ENCODE measurements at regions not wholly inside any gene's neighbourhood (a gene's known extent, or its start where the extent isn't known, plus 50 kb on each side); places are given as distances from the start of the nearest gene placed in this dataset.

DNA sequence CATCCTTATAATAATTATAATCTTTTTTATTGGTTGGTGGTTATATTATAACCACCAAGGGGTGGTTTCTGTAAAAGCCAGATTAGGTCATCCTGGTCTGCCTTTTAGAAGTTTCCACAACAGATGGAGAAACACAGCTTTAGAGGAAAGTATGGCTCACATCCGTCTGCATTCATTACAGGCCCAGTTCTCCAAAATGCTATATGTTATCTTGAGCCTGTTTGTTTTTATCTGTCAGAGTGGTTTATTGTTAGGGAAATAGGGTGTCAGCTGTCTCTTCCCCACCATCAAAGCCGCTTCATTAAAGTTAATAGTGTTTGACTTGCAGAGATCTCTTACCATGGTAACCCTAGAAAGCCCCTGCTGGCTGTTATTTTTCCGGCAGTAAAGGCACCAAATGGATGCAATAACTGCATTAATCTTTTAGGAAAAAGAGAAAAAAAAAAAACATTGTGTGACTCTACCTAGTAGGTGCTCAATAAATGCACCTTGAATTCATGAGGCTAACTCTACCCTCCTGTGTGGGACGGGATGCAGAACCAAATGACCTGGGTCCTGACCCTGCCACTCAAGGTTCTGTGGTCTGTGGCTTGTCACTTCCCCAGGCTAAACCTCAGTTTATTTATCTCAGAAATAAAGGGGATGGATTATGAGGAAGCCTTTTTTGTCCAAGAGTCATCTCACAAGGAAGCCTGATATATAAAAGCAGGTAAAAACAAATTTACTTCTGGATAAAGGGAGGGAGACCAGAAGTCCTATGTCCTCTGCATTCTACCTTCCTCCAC, 118.3 kb downstream of the WT1 start:
- TF ChIP-seq CTCF (IDR thresholded peaks at IDR 0.05; ENCODE audit: low read depth, low read length): no peak
- Histone ChIP-seq H3K27me3 (no peaks in the 10 kb centered on the region), H3K4me3 (ENCODE audit: low read depth, low read length) (no peak overlapping the region), H3K36me3 (no peaks in the 10 kb centered on the region), H3K4me1 (no peaks in the 10 kb centered on the region), H3K9me3 (no peaks in the 10 kb centered on the region)
- DNase-seq: no peak

- no peak for DNase-seq
- H3K4me1 ChIP-seq: no peaks in the 10 kb centered on the region
- no peaks in the 10 kb centered on the region for H3K36me3 ChIP-seq
- H3K9me3 ChIP-seq: no peaks in the 10 kb centered on the region
- H3K27me3 ChIP-seq: no peaks in the 10 kb centered on the region
- H3K4me3 ChIP-seq (ENCODE audit: low read depth, low read length): no peak overlapping the region
- no peak for TF ChIP-seq CTCF (IDR thresholded peaks at IDR 0.05; ENCODE audit: low read depth, low read length)
Measured at GRCh38 chr11:32317643-32318042, 117.7 kb downstream of the WT1 start.

- Histone ChIP-seq H3K36me3 (no peaks in the 10 kb centered on the region), H3K4me1 (no peaks in the 10 kb centered on the region), H3K9me3 (no peaks in the 10 kb centered on the region), H3K27me3 (no peaks in the 10 kb centered on the region), H3K4me3 (ENCODE audit: low read depth, low read length) (no peak overlapping the region)
- DNase-seq: no peak
- no peak for TF ChIP-seq CTCF (IDR thresholded peaks at IDR 0.05; ENCODE audit: low read depth, low read length)
Measured at GRCh38 chr11:32318071-32319055, 117.0 kb downstream of the WT1 start.

DNA sequence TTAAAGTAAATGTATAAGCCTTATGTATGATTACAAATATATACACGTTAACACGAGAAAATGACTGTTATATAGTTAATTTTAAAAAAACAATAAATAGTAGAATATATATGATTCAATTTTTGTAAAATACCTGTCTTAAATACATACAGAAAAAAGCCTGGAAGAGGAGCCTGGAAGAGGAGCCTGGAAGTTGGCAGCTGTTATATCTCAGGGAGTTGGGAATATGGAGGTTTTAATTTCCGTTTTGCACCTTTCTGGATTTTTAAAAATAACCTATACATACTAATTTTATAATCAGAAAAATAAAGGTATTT, 111.6 kb downstream of the WT1 start:
- Histone ChIP-seq H3K27me3 (no peaks in the 10 kb centered on the region), H3K4me3 (ENCODE audit: low read depth, low read length) (no peak overlapping the region), H3K9me3 (no peaks in the 10 kb centered on the region), H3K4me1 (no peaks in the 10 kb centered on the region), H3K36me3 (no peaks in the 10 kb centered on the region)
- DNase-seq: no peak
- TF ChIP-seq CTCF (IDR thresholded peaks at IDR 0.05; ENCODE audit: low read depth, low read length): no peak

DNA sequence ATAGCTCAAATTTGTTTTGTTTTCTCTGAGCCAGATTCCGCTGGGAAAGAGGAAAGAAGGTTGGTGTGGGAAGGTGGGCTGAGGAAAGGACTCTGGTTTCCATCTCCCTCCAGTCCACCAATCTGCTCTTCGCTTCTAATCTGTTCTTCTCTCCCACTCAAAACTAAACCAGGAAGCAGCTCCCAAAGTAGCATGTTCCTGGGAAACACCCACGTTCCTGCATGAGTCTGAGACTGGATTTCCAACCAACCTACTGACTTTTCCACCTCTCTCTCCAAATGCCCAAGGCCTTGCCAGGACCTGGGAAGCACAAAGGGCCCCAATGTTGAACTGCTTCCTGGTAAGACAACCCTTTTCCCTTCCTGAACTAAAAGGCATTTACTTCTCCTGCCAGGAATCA, 110.2 kb downstream of the WT1 start:
- H3K36me3 ChIP-seq: no peaks in the 10 kb centered on the region
- DNase-seq: no peak
- H3K4me3 ChIP-seq (ENCODE audit: low read depth, low read length): no peak overlapping the region
- H3K9me3 ChIP-seq: no peaks in the 10 kb centered on the region
- H3K27me3 ChIP-seq: no peaks in the 10 kb centered on the region
- TF ChIP-seq CTCF (IDR thresholded peaks at IDR 0.05; ENCODE audit: low read depth, low read length): no peak
- no peaks in the 10 kb centered on the region for H3K4me1 ChIP-seq

GRCh38 chr11:32325725-32326124, 109.6 kb downstream of the WT1 start:
- H3K4me3 ChIP-seq (ENCODE audit: low read depth, low read length): no peak overlapping the region
- H3K27me3 ChIP-seq: no peaks in the 10 kb centered on the region
- no peak for TF ChIP-seq CTCF (IDR thresholded peaks at IDR 0.05; ENCODE audit: low read depth, low read length)
- H3K9me3 ChIP-seq: no peaks in the 10 kb centered on the region
- no peak for DNase-seq
- no peaks in the 10 kb centered on the region for H3K36me3 ChIP-seq
- no peaks in the 10 kb centered on the region for H3K4me1 ChIP-seq

All from BE2C (cell line).